Mucosa of stomach (tissue), 1 donor: ENCODE measurements at regions not wholly inside any gene's neighbourhood (a gene's known extent, or its start where the extent isn't known, plus 50 kb on each side); places are given as distances from the start of the nearest gene placed in this dataset.
A peak's percentile ranks its signal among the peaks of the same experiment; 100 is the strongest.

Experiments used
- H3K27me3 ChIP-seq: one replicate; pipeline ENCODE4 v1.7.0; 2013; ENCODE audit warnings: mild to moderate bottlenecking, low read length; ENCODE audit not compliant: control insufficient read depth, insufficient read depth
- H3K36me3 ChIP-seq: one replicate; pipeline ENCODE4 v1.7.0; 2013; ENCODE audit warnings: low read length; ENCODE audit not compliant: control insufficient read depth, insufficient read depth
- H3K4me1 ChIP-seq: one replicate; pipeline ENCODE4 v1.7.0; 2013; ENCODE audit warnings: mild to moderate bottlenecking, low read length; ENCODE audit not compliant: control insufficient read depth, insufficient read depth
- H3K4me3 ChIP-seq: one replicate; pipeline ENCODE4 v1.7.0; 2013; ENCODE audit warnings: low read length
- H3K9ac ChIP-seq: one replicate; pipeline ENCODE4 v1.7.0; 2013; ENCODE audit warnings: mild to moderate bottlenecking, low read length, moderate library complexity
- H3K9me3 ChIP-seq: one replicate; pipeline ENCODE4 v1.7.0; 2013; ENCODE audit warnings: mild to moderate bottlenecking, low read length, moderate library complexity; ENCODE audit not compliant: control insufficient read depth
- donor health status: Pancreatic carcinoma.

- Histone ChIP-seq H3K4me3 (no peak overlapping the region), H3K36me3 (no peaks in the 10 kb centered on the region), H3K27me3 (no peaks in the 10 kb centered on the region), H3K4me1 (no peaks in the 10 kb centered on the region), H3K9ac (no peak overlapping the region), H3K9me3 (no peaks in the 10 kb centered on the region)
Measured at GRCh38 chr13:34290661-34291060, 472.7 kb downstream of the RFC3 start.

- H3K4me1 ChIP-seq = no peaks in the 10 kb centered on the region
- no peaks in the 10 kb centered on the region for H3K36me3 ChIP-seq
- no peak overlapping the region for H3K4me3 ChIP-seq
- no peaks in the 10 kb centered on the region for H3K27me3 ChIP-seq
- no peak overlapping the region for H3K9ac ChIP-seq
- no peaks in the 10 kb centered on the region for H3K9me3 ChIP-seq
Measured at GRCh38 chr13:34294483-34295129, 476.7 kb downstream of the RFC3 start.

GRCh38 chr13:34300559-34300958 lies 482.6 kb downstream of the RFC3 start:
- Histone ChIP-seq H3K27me3 (no peaks in the 10 kb centered on the region), H3K36me3 (no peaks in the 10 kb centered on the region), H3K4me3 (peak overlapping the region; percentile 15), H3K9ac (no peak overlapping the region), H3K9me3 (no peaks in the 10 kb centered on the region), H3K4me1 (peaks cover 19% of the 10 kb centered on the region)

- no peaks in the 10 kb centered on the region for H3K27me3 ChIP-seq
- H3K9ac ChIP-seq = no peak overlapping the region
- H3K36me3 ChIP-seq = no peaks in the 10 kb centered on the region
- H3K4me3 ChIP-seq = no peak overlapping the region
- no peaks in the 10 kb centered on the region for H3K9me3 ChIP-seq
- peaks cover 19% of the 10 kb centered on the region for H3K4me1 ChIP-seq
Measured at GRCh38 chr13:34302596-34302995, 484.6 kb downstream of the RFC3 start.

GRCh38 chr13:34303346-34303745 lies 485.4 kb downstream of the RFC3 start:
- Histone ChIP-seq H3K4me1 (peaks cover 19% of the 10 kb centered on the region), H3K9me3 (no peaks in the 10 kb centered on the region), H3K36me3 (no peaks in the 10 kb centered on the region), H3K9ac (no peak overlapping the region), H3K27me3 (no peaks in the 10 kb centered on the region), H3K4me3 (no peak overlapping the region)

GRCh38 chr13:34307607-34308006 lies 489.7 kb downstream of the RFC3 start:
- no peak overlapping the region for H3K4me3 ChIP-seq
- H3K36me3 ChIP-seq = no peaks in the 10 kb centered on the region
- no peaks in the 10 kb centered on the region for H3K9me3 ChIP-seq
- peaks cover 8% of the 10 kb centered on the region for H3K4me1 ChIP-seq
- H3K27me3 ChIP-seq = no peaks in the 10 kb centered on the region
- H3K9ac ChIP-seq = no peak overlapping the region

GRCh38 chr13:34308725-34309124 lies 490.8 kb downstream of the RFC3 start:
- no peak overlapping the region for H3K4me3 ChIP-seq
- H3K27me3 ChIP-seq = no peaks in the 10 kb centered on the region
- no peaks in the 10 kb centered on the region for H3K36me3 ChIP-seq
- H3K9me3 ChIP-seq = no peaks in the 10 kb centered on the region
- H3K9ac ChIP-seq = no peak overlapping the region
- H3K4me1 ChIP-seq = no peaks in the 10 kb centered on the region

GRCh38 chr13:34310539-34310938 lies 492.6 kb downstream of the RFC3 start:
- Histone ChIP-seq H3K36me3 (no peaks in the 10 kb centered on the region), H3K9ac (no peak overlapping the region), H3K4me1 (no peaks in the 10 kb centered on the region), H3K27me3 (no peaks in the 10 kb centered on the region), H3K9me3 (no peaks in the 10 kb centered on the region), H3K4me3 (no peak overlapping the region)

- Histone ChIP-seq H3K9me3 (no peaks in the 10 kb centered on the region), H3K4me3 (no peak overlapping the region), H3K4me1 (no peaks in the 10 kb centered on the region), H3K9ac (no peak overlapping the region), H3K36me3 (no peaks in the 10 kb centered on the region), H3K27me3 (no peaks in the 10 kb centered on the region)
Measured at GRCh38 chr13:34311251-34311650, 493.3 kb downstream of the RFC3 start.

- Histone ChIP-seq H3K9me3 (no peaks in the 10 kb centered on the region), H3K4me1 (no peaks in the 10 kb centered on the region), H3K4me3 (no peak overlapping the region), H3K36me3 (no peaks in the 10 kb centered on the region), H3K9ac (no peak overlapping the region), H3K27me3 (peaks cover 2% of the 10 kb centered on the region)
Measured at GRCh38 chr13:34312578-34312977, 494.6 kb downstream of the RFC3 start.

GRCh38 chr13:34320084-34320483 lies 502.1 kb downstream of the RFC3 start:
- Histone ChIP-seq H3K27me3 (peaks cover 18% of the 10 kb centered on the region), H3K4me3 (no peak overlapping the region), H3K9me3 (no peaks in the 10 kb centered on the region), H3K9ac (no peak overlapping the region), H3K36me3 (no peaks in the 10 kb centered on the region), H3K4me1 (peaks cover 20% of the 10 kb centered on the region)

GRCh38 chr13:34322014-34322742 lies 504.2 kb downstream of the RFC3 start:
- H3K4me3 ChIP-seq = no peak overlapping the region
- H3K4me1 ChIP-seq = peaks cover 20% of the 10 kb centered on the region
- no peak overlapping the region for H3K9ac ChIP-seq
- H3K36me3 ChIP-seq = no peaks in the 10 kb centered on the region
- H3K9me3 ChIP-seq = no peaks in the 10 kb centered on the region
- H3K27me3 ChIP-seq = peaks cover 18% of the 10 kb centered on the region
